Cardiac muscle cell (in vitro differentiated cells and primary cell): ENCODE measurements at regions not wholly inside any gene's neighbourhood (a gene's known extent, or its start where the extent isn't known, plus 50 kb on each side); places are given as distances from the start of the nearest gene placed in this dataset.

ENCODE experiments used
- DNase-seq, 2 donors: peaks; one replicate each; pipeline versions ENCODE4 v3.0.0 to v3.0.0-alpha.2; 2010 to 2017; ENCODE audit warnings: low read depth in 1 of 2, low spot score in 1 of 2
- H3K27ac ChIP-seq: fragments of 200-600 bp; sonication (generic); 2 replicates; pipeline ENCODE4 v1.5.1; 2016
- H3K27me3 ChIP-seq: fragments of 200-600 bp; sonication (generic); 2 replicates; pipeline ENCODE4 v1.6.0; 2016; ENCODE audit warnings: control low read depth
- H3K36me3 ChIP-seq: fragments of 200-600 bp; sonication (generic); 2 replicates; pipeline ENCODE4 v1.5.1; 2016; ENCODE audit warnings: control low read depth
- H3K4me1 ChIP-seq: fragments of 200-600 bp; sonication (generic); 2 replicates; pipeline ENCODE4 v1.8.1; 2017; ENCODE audit warnings: low read depth, mild to moderate bottlenecking, mixed run types
- H3K4me3 ChIP-seq: fragments of 200-600 bp; sonication (generic); 2 replicates; pipeline ENCODE4 v1.5.1; 2016; ENCODE audit warnings: mild to moderate bottlenecking
- H3K9me3 ChIP-seq: fragments of 200-600 bp; sonication (generic); 2 replicates; pipeline ENCODE4 v1.5.1; 2017; ENCODE audit warnings: low read depth, mild to moderate bottlenecking, control low read depth
- CTCF ChIP-seq: IDR thresholded peaks from 2 replicates; pipeline ENCODE4 v1.5.1; 2012; ENCODE audit warnings: low read depth, mild to moderate bottlenecking, low read length

GRCh38 chr2:215207041-215207440, 68.6 kb upstream of the ABCA12 start:
- TF ChIP-seq CTCF: no peak
- no peak overlapping the region for H3K27ac ChIP-seq
- no peaks in the 10 kb centered on the region for H3K9me3 ChIP-seq
- H3K36me3 ChIP-seq: no peaks in the 10 kb centered on the region
- H3K4me1 ChIP-seq: no peaks in the 10 kb centered on the region
- no peak for DNase-seq
- H3K27me3 ChIP-seq: no peaks in the 10 kb centered on the region
- H3K4me3 ChIP-seq: no peak overlapping the region

GRCh38 chr2:215205787-215206186, 67.4 kb upstream of the ABCA12 start:
- no peaks in the 10 kb centered on the region for H3K9me3 ChIP-seq
- DNase-seq: no peak
- H3K27me3 ChIP-seq: no peaks in the 10 kb centered on the region
- H3K4me3 ChIP-seq: no peak overlapping the region
- no peaks in the 10 kb centered on the region for H3K36me3 ChIP-seq
- no peak overlapping the region for H3K27ac ChIP-seq
- H3K4me1 ChIP-seq: no peaks in the 10 kb centered on the region
- TF ChIP-seq CTCF: no peak

- Histone ChIP-seq H3K27ac (no peak overlapping the region), H3K4me3 (no peak overlapping the region), H3K36me3 (no peaks in the 10 kb centered on the region), H3K4me1 (no peaks in the 10 kb centered on the region), H3K27me3 (no peaks in the 10 kb centered on the region), H3K9me3 (no peaks in the 10 kb centered on the region)
- no peak for DNase-seq
- TF ChIP-seq CTCF: no peak
These were observed 53.1 kb upstream of the ABCA12 start for GRCh38 chr2:215191477-215191876.

- DNase-seq: no peak
- TF ChIP-seq CTCF: no peak
- H3K27me3 ChIP-seq: no peaks in the 10 kb centered on the region
- H3K4me3 ChIP-seq: no peak overlapping the region
- no peaks in the 10 kb centered on the region for H3K4me1 ChIP-seq
- H3K9me3 ChIP-seq: no peaks in the 10 kb centered on the region
- H3K36me3 ChIP-seq: no peaks in the 10 kb centered on the region
- H3K27ac ChIP-seq: no peak overlapping the region
These were observed 52.2 kb upstream of the ABCA12 start for GRCh38 chr2:215190588-215190987.

- Histone ChIP-seq H3K4me1 (no peaks in the 10 kb centered on the region), H3K9me3 (no peaks in the 10 kb centered on the region), H3K27me3 (no peaks in the 10 kb centered on the region), H3K4me3 (no peak overlapping the region), H3K27ac (no peak overlapping the region), H3K36me3 (no peaks in the 10 kb centered on the region)
- no peak for TF ChIP-seq CTCF
- no peak for DNase-seq
These were observed 51.0 kb upstream of the ABCA12 start for GRCh38 chr2:215189393-215189792.
